Neural cell (in vitro differentiated cells): ENCODE measurements at regions not wholly inside any gene's neighbourhood (a gene's known extent, or its start where the extent isn't known, plus 50 kb on each side); places are given as distances from the start of the nearest gene placed in this dataset.

Source experiments
- POLR2AphosphoS5 ChIP-seq: IDR thresholded peaks from 2 replicates; pipeline ENCODE4 v1.6.1; 2012
- TF ChIP-seq, protein P1 (sequence below): fragments of 450-650 bp; IDR thresholded peaks from 2 replicates; pipeline ENCODE4 v1.5.1; 2014; ENCODE audit warnings: antibody characterized with exemption, mild to moderate bottlenecking, moderate library complexity; ENCODE audit not compliant: poor library complexity, severe bottlenecking
- TF ChIP-seq, protein P2 (sequence below): IDR thresholded peaks from 2 replicates; pipeline ENCODE4 v1.6.1; 2012; ENCODE audit warnings: borderline replicate concordance

DNA sequence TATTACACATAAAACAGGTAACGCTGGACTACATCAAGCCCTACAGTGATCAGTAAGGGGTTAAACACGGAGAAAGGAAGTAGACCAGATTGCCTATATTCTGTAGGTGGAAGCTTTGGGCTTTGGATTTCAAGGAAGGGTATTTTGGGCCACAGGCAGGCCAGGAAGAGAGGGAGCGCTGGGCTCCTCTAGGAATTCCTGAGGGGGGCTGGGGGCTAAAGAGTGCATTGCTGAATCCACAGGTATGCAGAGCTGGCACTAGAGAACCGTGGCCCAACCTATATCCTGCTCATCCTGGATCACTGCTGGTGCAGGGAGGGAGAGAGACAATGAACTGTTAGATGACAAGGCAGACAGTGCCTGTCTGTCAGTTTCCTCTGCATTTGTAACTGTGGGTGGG lies 367.1 kb downstream of the CSNK1G3 start:
- TF ChIP-seq, protein P1, sequence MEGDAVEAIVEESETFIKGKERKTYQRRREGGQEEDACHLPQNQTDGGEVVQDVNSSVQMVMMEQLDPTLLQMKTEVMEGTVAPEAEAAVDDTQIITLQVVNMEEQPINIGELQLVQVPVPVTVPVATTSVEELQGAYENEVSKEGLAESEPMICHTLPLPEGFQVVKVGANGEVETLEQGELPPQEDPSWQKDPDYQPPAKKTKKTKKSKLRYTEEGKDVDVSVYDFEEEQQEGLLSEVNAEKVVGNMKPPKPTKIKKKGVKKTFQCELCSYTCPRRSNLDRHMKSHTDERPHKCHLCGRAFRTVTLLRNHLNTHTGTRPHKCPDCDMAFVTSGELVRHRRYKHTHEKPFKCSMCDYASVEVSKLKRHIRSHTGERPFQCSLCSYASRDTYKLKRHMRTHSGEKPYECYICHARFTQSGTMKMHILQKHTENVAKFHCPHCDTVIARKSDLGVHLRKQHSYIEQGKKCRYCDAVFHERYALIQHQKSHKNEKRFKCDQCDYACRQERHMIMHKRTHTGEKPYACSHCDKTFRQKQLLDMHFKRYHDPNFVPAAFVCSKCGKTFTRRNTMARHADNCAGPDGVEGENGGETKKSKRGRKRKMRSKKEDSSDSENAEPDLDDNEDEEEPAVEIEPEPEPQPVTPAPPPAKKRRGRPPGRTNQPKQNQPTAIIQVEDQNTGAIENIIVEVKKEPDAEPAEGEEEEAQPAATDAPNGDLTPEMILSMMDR: no peak
- no peak for TF ChIP-seq POLR2AphosphoS5
- TF ChIP-seq, protein P2, sequence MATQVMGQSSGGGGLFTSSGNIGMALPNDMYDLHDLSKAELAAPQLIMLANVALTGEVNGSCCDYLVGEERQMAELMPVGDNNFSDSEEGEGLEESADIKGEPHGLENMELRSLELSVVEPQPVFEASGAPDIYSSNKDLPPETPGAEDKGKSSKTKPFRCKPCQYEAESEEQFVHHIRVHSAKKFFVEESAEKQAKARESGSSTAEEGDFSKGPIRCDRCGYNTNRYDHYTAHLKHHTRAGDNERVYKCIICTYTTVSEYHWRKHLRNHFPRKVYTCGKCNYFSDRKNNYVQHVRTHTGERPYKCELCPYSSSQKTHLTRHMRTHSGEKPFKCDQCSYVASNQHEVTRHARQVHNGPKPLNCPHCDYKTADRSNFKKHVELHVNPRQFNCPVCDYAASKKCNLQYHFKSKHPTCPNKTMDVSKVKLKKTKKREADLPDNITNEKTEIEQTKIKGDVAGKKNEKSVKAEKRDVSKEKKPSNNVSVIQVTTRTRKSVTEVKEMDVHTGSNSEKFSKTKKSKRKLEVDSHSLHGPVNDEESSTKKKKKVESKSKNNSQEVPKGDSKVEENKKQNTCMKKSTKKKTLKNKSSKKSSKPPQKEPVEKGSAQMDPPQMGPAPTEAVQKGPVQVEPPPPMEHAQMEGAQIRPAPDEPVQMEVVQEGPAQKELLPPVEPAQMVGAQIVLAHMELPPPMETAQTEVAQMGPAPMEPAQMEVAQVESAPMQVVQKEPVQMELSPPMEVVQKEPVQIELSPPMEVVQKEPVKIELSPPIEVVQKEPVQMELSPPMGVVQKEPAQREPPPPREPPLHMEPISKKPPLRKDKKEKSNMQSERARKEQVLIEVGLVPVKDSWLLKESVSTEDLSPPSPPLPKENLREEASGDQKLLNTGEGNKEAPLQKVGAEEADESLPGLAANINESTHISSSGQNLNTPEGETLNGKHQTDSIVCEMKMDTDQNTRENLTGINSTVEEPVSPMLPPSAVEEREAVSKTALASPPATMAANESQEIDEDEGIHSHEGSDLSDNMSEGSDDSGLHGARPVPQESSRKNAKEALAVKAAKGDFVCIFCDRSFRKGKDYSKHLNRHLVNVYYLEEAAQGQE: no peak
